Endodermal cell (in vitro differentiated cells): ENCODE measurements at regions not wholly inside any gene's neighbourhood (a gene's known extent, or its start where the extent isn't known, plus 50 kb on each side); places are given as distances from the start of the nearest gene placed in this dataset.

Experiments used
- DNase-seq: peaks from one replicate; pipeline ENCODE4 v3.0.0-alpha.2; 2017
- H3K27ac ChIP-seq: 2 replicates; pipeline ENCODE4 v1.5.1; 2013; ENCODE audit warnings: mild to moderate bottlenecking, low read depth, low read length, moderate library complexity
- H3K27me3 ChIP-seq: 2 replicates; pipeline ENCODE4 v1.6.1; 2013; ENCODE audit warnings: mild to moderate bottlenecking, low read length, moderate library complexity; ENCODE audit not compliant: insufficient read depth, control insufficient read depth, poor library complexity, severe bottlenecking
- H3K36me3 ChIP-seq: 2 replicates; pipeline ENCODE4 v1.7.0; 2013; ENCODE audit warnings: mild to moderate bottlenecking, low read length, moderate library complexity; ENCODE audit not compliant: control insufficient read depth, insufficient read depth
- H3K4me1 ChIP-seq: one replicate; pipeline ENCODE4 v1.7.0; 2013; ENCODE audit warnings: low read length; ENCODE audit not compliant: control insufficient read depth, insufficient read depth
- H3K4me3 ChIP-seq: 2 replicates; pipeline ENCODE4 v1.5.1; 2013; ENCODE audit warnings: mild to moderate bottlenecking, low read length, moderate library complexity
- H3K9ac ChIP-seq: 2 replicates; pipeline ENCODE4 v1.6.1; 2013; ENCODE audit warnings: mild to moderate bottlenecking, low read length, moderate library complexity; ENCODE audit not compliant: poor library complexity, severe bottlenecking; ENCODE audit errors: extremely low read depth
- H3K9me3 ChIP-seq: 2 replicates; pipeline ENCODE4 v1.6.1; 2013; ENCODE audit warnings: mild to moderate bottlenecking, low read length, moderate library complexity; ENCODE audit not compliant: control insufficient read depth
- H3K27ac Mint-ChIP-seq: 2 replicates; pipeline ENCODE4 v1.8.0; 2020; ENCODE audit warnings: mixed read lengths
- H3K27me3 Mint-ChIP-seq: 2 replicates; pipeline ENCODE4 v1.8.0; 2021; ENCODE audit warnings: mild to moderate bottlenecking, mixed read lengths; ENCODE audit not compliant: insufficient read depth
- H3K36me3 Mint-ChIP-seq: 2 replicates; pipeline ENCODE4 v1.8.0; 2020; ENCODE audit warnings: low read depth, mixed read lengths
- H3K4me1 Mint-ChIP-seq: 2 replicates; pipeline ENCODE4 v1.8.0; 2020; ENCODE audit warnings: mixed read lengths
- H3K4me3 Mint-ChIP-seq: 2 replicates; pipeline ENCODE4 v1.8.0; 2020; ENCODE audit warnings: mild to moderate bottlenecking, moderate library complexity, mixed read lengths
- H3K9me3 Mint-ChIP-seq: 2 replicates; pipeline ENCODE4 v1.8.0; 2020; ENCODE audit warnings: mild to moderate bottlenecking, mixed read lengths
- CTCF ChIP-seq: fragments of 200-600 bp; sonication (generic); conservative IDR thresholded peaks from 2 replicates; pipeline ENCODE4 v1.5.0; 2021; ENCODE audit warnings: antibody characterized with exemption, mild to moderate bottlenecking
- WGBS, 2 experiments: methylation state at CpG; one replicate each; pipeline versions ENCODE4 v1.1.5 to v1.1.7; 2013; ENCODE audit warnings: missing lambda C conversion rate in 2 of 2, mixed read lengths in 1 of 2; ENCODE audit not compliant: insufficient coverage in 1 of 2, insufficient read length in 1 of 2; 5-methylcytosine and 5-hydroxymethylcytosine counted together

GRCh38 chr16:5309946-5310611 lies 212.5 kb upstream of the EEF2KMT start:
- no peaks in the 10 kb centered on the region for H3K27me3 Mint-ChIP-seq
- 80% methylated on average over 1 to 4 of the region's 4 CpGs for WGBS, 2 experiments
- no peak for DNase-seq

DNA sequence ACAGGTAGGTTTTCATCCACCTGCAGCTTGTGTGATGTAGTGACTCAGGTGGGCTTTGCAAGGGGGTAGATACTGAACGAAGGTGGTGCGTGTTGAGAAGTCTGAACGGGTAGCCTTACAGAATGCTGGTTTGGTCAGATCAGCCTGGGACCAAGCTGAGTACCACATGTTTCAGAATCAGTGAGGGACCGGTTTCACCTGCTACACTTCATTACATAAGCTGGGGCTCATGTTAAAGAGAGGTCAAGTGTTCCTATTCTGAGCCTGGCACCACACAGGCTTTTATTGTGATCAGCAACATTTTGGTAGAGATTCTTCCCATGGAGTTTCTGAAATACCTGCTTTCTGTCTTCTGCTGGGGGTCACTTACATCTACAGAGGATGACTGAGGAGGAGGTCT lies 207.4 kb upstream of the EEF2KMT start:
- H3K9ac ChIP-seq: no peak overlapping the region
- H3K4me3 Mint-ChIP-seq: no peak overlapping the region
- WGBS, 2 experiments: 91 to 98% methylated on average over 4 of the region's 4 CpGs
- no peak overlapping the region for H3K4me3 ChIP-seq
- no peak for DNase-seq
- no peaks in the 10 kb centered on the region for H3K27me3 ChIP-seq
- no peaks in the 10 kb centered on the region for H3K4me1 Mint-ChIP-seq
- no peak overlapping the region for H3K27ac Mint-ChIP-seq
- TF ChIP-seq CTCF: no peak
- peaks cover 11% of the 10 kb centered on the region for H3K9me3 ChIP-seq
- H3K27me3 Mint-ChIP-seq: no peaks in the 10 kb centered on the region
- peaks cover 23% of the 10 kb centered on the region for H3K9me3 Mint-ChIP-seq
- no peaks in the 10 kb centered on the region for H3K4me1 ChIP-seq
- H3K36me3 ChIP-seq: no peaks in the 10 kb centered on the region
- H3K36me3 Mint-ChIP-seq: no peaks in the 10 kb centered on the region
- H3K27ac ChIP-seq: no peak overlapping the region

More at GRCh38 chr16:5309946-5310611, 212.5 kb upstream of the EEF2KMT start:
- Histone ChIP-seq H3K9me3 (no peaks in the 10 kb centered on the region), H3K27ac (no peak overlapping the region), H3K36me3 (no peaks in the 10 kb centered on the region), H3K4me1 (no peaks in the 10 kb centered on the region), H3K9ac (no peak overlapping the region), H3K4me3 (no peak overlapping the region), H3K27me3 (no peaks in the 10 kb centered on the region)
- Mint-ChIP-seq H3K4me3 (no peak overlapping the region), H3K4me1 (no peaks in the 10 kb centered on the region), H3K9me3 (no peaks in the 10 kb centered on the region), H3K27ac (no peak overlapping the region), H3K36me3 (no peaks in the 10 kb centered on the region)
- TF ChIP-seq CTCF: no peak

DNA sequence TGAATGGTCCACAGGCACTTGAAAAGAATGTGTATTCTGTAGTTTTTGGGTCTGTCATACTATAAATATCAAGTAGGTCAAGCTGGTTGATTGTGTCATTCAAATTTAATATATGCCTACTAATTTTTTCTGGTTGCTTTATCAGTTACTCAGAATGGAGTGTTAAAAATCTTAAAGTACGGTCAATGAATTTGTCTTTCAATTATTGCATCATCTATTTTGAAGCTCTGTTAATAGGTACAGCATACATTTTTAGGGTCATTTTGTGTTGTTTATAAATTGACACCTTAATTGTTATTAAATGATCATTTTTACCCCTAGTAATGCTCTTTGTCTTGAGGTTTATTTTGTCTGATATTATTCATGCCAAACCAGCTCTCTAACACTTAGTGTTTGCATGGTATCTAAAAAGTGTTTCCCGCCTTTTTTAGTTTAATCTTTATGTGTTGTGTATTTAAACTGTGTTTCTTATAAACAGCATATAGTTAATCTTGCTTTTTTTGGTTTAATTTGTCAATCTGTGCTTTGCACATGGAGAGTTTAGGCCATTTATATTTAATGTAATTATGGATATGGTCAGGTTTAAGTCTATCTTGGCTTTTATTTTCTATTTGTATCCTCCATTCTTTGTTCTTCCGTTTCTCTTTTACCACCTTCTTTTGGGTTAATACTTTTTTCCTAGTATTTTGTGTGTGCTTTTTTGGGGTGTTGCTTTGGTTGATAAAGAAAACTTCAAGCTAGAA lies 204.9 kb upstream of the EEF2KMT start:
- H3K27me3 ChIP-seq: no peaks in the 10 kb centered on the region
- peaks cover 11% of the 10 kb centered on the region for H3K9me3 ChIP-seq
- H3K4me3 Mint-ChIP-seq: no peak overlapping the region
- H3K9ac ChIP-seq: no peak overlapping the region
- no peaks in the 10 kb centered on the region for H3K4me1 ChIP-seq
- no peak overlapping the region for H3K4me3 ChIP-seq
- 100% methylated on average over 1 of the region's 3 CpGs; no CpG with 5 or more reads in 1 of the 2 experiments for WGBS, 2 experiments
- H3K36me3 Mint-ChIP-seq: no peaks in the 10 kb centered on the region
- no peaks in the 10 kb centered on the region for H3K36me3 ChIP-seq
- peaks cover 23% of the 10 kb centered on the region for H3K9me3 Mint-ChIP-seq
- no peak for DNase-seq
- no peaks in the 10 kb centered on the region for H3K4me1 Mint-ChIP-seq
- no peak for TF ChIP-seq CTCF
- no peak overlapping the region for H3K27ac ChIP-seq
- H3K27ac Mint-ChIP-seq: no peak overlapping the region
- H3K27me3 Mint-ChIP-seq: no peaks in the 10 kb centered on the region
